HG02642 (cell line): ENCODE measurements at regions not wholly inside any gene's neighbourhood (a gene's known extent, or its start where the extent isn't known, plus 50 kb on each side); places are given as distances from the start of the nearest gene placed in this dataset.

ENCODE experiments used
- ATAC-seq: cut with Tn5 transposase; IDR thresholded peaks from one replicate; pipeline ENCODE4 v1.9.1; 2021; ENCODE audit warnings: mild to moderate bottlenecking; ENCODE audit not compliant: unreplicated experiment, poor library complexity

DNA sequence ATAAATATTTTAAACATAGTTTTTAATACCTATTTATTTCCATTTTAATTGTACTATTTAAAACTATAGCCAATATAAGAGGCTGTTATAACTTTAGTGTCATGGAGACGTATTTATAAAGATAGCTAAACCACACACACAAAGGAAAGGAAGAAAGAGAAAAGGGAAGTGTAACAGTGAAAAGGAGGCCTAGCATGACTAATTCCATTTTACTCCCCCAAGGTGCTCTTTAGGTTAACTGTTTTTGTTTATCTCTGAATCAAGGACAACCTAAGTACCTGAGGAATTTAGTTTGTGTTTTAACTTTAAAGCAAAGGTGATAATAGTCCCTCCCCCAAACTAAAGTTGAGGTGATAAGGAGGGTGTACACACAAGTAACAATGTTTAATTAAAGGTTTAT is 1188.9 kb upstream of the C9orf72 start:
- ATAC-seq, result no peak

DNA sequence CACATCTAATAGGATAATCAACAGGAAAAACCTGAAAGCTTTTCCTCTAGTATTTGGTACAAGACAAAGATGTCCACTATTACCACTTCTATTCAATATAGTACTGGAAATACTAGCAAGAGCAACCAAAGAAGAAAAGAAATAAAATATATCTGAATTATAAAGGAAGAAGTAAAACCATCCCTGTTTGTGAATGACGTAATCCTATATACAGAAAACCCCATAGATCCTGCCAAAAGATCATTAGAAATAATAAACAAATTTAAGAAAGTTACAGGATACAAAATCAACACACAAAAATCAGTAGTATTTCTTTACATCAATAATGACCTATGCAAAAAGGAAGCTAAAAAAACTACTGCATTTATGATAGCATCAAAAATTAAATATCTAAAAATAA is 1191.3 kb upstream of the C9orf72 start:
- no peak for ATAC-seq

DNA sequence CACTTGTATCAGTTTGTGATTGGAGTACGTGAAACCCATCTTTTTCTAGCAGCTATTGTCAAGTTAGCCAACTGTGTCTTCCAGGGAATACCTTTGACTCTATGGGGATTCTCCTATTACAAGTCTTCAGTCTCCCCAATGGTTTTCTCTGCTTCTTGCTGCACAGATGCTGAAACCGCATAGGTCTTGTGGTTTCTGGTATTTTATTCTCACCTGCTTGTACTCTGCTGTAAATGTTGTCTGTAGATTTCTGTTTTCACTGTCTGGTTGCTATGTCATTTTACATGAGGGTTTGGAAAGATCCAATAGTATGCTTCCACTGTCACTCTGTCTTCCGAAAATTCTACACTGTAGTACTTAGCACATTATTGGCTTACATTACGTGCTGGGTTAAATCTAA is 1196.9 kb upstream of the C9orf72 start:
- no peak for ATAC-seq

DNA sequence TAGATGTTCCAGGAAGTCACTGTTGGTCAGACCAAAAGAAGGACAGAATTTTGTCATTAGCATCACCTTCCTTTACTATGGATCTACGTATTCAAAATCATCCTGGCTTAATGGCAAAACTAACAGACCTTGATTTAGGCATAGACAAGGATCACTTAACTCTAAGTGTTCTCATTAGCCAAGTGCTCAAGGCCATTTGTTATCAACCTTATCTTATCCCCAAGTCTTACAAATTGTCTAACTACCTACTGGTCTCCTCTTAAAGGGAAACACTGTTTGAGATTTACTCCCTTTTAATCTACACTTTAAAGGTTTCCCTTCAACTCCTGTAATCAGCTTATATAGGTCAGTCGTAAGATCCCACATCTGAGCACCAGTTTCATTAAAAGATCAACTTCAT is 1197.5 kb upstream of the C9orf72 start:
- ATAC-seq, result no peak

DNA sequence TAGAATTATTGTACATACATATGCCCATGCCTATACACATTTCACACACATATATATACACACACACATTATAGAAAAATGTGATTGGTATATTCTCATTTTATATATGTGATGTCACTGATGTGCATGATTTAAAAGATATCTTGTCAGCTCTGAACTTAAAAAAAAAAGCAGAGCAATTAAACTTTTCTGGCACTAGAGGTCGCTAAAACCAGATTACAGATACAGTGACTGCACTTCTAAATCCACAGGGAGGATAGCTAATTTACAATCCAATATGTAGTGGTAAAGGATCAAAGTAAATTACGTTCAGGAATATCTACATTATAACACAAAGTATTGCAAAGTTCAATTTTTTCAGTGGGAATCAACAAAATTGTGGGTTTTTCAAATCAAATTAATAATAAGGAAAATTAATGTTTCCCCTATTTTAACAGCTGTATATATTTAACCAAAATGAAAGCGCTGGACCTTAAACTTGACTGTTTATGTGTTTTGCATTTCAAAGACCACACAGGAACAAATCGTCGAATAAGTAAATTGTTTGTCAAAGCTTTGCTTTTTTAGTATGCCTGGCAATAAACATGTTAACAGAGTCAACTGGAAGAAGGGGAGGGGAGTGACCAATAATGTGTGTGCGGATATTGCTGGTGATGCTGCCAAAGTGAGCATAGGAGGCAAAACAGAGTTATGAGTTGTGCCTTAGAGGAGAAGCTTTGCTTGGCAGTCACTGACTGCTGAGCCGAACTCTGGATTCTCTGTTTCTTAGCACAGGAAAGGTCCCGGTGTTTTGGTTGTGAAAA is 1201.4 kb upstream of the C9orf72 start:
- ATAC-seq, result no peak

DNA sequence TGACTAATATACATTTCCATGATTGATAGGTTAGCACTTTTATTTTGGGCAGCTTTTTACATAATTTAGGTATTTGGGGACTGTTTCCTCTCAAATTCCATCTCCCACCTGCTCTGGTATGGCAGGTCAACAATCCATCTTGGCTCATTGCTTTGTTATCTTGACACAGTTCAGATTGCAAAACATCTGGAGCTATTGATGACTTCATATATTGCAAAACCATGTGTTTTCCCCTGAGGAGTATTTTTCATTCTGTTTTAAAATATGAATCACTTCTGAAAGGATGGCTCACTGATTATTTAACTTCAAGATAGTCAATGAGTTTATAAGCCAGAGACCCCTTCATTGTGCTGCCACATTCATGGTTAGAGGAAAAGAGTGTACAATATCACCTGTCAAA is 1206.0 kb upstream of the C9orf72 start:
- ATAC-seq, result no peak

- ATAC-seq, result no peak
These were observed 1208.2 kb upstream of the C9orf72 start for GRCh38 chr9:28781481-28781880.

DNA sequence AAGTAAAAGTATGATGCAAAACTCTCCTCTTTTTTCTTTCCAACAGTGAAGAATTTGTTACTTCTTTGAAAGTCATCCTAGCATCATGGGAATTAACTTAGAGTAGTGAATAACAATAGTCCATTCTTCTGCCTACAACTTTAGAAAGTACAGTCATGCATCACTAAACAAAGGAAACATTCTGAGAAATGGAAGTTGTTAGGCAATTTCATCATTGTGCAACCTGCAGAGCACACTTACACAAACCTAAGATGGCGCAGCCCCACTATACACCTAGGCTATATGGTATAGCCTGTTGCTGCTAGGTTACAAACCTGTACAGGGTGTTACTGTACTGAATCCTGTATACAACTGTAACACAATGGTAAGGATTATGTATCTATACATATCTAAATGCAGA is 1209.3 kb upstream of the C9orf72 start:
- ATAC-seq, result no peak

DNA sequence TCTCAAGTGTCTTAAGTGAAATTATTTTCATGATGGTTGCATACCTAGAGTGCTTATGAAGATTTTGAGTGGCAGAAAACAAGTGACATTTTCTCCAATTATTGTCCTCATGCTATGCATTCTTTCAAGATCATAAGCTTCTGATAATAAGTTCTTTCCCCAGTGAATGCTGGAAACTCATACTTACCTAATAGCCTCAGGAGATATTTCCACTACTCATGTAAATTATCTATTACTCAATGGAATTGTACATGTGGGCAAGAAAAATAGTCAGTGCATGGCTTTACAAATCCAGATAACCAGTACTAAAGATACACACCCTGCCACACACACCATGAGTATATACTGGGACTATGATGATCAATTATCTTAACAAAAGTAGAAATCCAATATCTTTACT is 1219.4 kb upstream of the C9orf72 start:
- no peak for ATAC-seq

DNA sequence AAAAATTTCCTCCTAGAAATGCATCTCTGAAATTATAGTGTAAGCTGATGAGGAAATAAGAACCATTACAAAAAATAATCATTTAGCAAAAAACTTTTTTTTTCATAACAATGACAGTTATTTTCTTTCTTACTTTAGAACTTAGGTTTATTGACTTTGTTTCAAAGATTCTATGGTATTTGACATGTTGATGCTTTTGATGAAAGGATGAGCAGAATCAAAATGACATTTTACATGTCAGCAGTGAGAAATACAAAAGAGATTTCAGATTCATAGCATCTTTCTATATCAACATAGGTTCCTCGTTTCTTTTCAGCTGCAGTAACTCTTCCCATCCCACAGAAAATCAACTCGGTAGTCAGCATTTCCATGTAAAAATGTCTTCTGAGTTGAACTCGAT is 1226.6 kb upstream of the C9orf72 start:
- no peak for ATAC-seq

- ATAC-seq, result no peak
These were observed 1228.0 kb upstream of the C9orf72 start for GRCh38 chr9:28801144-28801799.

DNA sequence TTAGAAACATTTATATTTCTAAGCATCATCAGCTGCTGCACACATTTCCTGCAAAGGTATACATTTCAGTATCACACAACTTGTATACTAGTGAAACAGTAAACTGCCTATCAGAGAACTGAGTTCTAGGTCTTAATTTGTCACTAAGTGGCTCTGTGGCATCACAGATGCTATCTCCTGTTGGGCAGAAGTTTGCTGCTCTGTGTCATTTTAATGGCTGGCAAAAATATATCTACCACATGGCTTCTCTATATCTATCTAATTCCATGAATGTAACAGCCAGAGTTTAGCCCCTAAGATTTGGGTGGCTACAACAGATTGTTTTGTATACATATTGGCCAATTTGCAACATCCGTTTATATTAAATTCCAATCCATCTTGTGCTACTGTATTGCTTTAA is 1231.9 kb upstream of the C9orf72 start:
- ATAC-seq, result no peak

GRCh38 chr9:28808042-28808441 is 1234.8 kb upstream of the C9orf72 start:
- ATAC-seq, result no peak

DNA sequence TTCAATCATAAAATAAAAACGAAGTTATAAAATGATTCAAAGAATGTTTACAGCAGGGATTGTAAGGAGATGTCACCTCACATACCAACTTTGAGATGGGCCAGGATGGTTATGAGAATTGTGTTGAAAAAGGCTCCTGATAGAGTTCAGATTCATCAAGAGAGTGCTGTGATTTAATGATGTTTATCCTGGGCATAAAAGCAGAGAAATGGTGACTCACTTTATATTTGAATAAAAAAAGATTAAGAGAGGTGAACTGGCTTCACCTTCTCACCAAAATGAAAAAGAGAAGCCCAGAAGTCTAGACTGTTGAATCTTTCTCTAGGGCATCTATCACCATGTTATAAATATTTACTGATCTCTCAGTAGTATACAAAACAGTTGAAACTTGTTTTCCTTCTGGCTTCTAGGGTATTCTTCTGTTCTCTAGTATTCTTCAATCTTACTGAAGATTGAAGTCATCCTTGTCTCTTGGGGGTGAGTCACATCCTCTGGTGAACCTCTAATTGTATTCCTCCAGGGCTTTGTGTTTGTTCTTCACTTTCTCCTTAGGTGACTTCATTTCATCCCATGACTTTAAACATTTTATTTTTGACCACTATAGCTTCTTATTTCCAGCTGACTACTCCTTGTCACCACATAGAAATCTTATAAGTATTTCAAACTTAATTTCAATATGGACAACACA is 1237.3 kb upstream of the C9orf72 start:
- ATAC-seq, result no peak

DNA sequence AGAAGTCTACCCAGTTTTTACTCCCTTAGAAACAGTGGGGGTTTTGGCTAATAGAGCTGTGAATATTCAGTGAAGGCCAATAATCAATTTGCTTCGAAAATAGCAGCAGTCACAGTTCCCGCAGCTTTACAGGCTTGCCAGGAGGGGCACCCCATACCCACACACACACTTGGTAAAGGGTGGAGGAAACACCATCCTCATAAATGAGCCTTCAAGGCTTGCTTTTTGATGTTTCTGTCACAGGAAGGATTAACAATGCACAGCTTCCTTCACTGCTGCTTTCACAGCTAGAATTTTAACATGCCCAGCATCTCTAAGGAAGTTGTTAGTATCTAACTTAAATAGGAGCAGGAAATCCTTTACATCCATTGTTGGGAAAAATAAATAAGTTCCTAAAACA is 1247.5 kb upstream of the C9orf72 start:
- ATAC-seq, result no peak

DNA sequence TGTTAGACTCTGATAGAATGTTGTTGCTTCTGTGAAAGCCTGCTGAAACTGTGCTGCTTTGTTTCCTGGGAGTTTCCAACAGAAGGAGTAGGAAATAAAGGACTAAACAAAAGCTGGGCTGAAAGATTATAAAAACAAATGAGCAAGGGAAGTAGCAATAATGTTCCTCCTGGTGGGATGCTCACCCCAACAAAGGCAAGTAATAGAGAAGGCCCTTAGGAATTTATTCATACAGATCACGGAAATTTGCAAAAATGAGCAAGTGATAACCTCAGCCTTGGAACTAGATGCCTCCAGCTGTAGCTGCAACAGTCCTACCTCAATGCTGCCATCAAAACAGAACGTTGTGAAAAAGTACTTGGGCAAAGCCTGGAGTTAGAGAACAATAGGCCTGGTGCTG is 1248.0 kb upstream of the C9orf72 start:
- no peak for ATAC-seq

DNA sequence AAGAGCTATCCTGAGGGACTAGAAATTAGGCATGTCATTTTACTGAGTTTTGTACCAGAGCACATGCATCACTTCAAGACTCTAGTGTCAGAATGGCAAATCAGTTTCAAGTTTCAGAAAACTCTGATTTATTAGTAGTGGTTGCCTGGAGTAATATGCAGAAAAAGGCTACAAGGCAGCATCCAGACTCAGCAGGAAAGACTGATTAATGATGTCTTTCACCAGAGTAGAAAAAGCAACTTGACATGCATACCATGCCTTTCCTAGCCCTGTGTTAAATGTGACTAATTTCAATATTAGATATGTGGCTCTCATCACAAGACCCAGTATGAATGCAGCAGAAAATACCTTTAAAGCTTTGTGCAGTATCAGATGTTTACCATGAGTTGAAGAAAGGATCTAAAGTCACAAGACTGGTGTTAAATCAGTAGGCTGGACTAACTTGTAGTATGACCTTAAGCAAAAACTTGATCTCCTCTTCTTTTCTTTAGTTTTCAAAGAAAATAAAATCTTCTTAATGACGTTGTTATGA is 1251.2 kb upstream of the C9orf72 start:
- no peak for ATAC-seq

GRCh38 chr9:28832168-28832770 is 1259.0 kb upstream of the C9orf72 start:
- no peak for ATAC-seq

- ATAC-seq, result no peak
These were observed 1260.9 kb upstream of the C9orf72 start for GRCh38 chr9:28834156-28834555.

DNA sequence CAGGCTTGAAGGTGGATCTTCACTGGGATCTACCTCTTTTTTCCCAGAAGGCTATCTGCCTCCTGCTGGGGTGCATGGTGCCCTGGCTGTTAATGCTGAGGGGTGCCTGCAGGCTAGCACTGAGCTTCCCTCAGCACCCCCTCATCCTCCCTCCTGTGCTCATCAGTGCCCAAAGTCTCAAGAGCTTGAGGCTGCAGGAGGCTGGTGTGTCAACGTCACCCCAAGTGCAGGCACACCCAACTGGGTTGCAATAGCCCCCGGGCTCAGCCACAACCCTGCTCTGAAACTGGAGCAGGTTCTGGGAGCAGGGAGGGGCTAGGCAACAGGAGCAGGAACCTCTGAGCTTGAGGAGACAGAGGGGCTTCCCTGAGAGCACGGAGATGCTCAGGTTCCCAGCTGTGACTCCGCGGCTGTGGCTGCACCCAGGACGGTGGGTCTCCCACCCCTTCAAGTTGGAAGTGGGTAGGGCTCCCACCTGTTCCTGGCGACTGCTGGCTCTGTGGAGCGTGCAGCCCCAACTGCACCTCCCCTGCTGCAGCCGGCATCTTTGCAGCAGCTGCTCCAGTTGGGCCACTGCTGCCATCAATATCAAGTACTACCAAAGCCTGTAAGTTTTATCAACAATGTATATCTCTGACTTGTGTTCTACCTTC is 1266.6 kb upstream of the C9orf72 start:
- no peak for ATAC-seq
